Ascending aorta (tissue), 2 donors: ENCODE measurements at regions not wholly inside any gene's neighbourhood (a gene's known extent, or its start where the extent isn't known, plus 50 kb on each side); places are given as distances from the start of the nearest gene placed in this dataset.

Source experiments
- DNase-seq, 2 donors: peaks; one replicate each; pipeline ENCODE4 v3.0.0-alpha.2; 2019; ENCODE audit warnings: low spot score in 2 of 2
- H3K27ac ChIP-seq, 2 donors: fragments of 200-600 bp; sonication (generic); one replicate each; pipeline ENCODE4 v1.5.1; 2016 to 2017; ENCODE audit warnings: mild to moderate bottlenecking in 1 of 2
- H3K27me3 ChIP-seq: fragments of 200-600 bp; sonication (generic); one replicate; pipeline ENCODE4 v1.5.1; 2017
- H3K36me3 ChIP-seq, 2 donors: fragments of 200-600 bp; sonication (generic); one replicate each; pipeline ENCODE4 v1.5.1; 2016
- H3K4me1 ChIP-seq, 2 donors: fragments of 200-600 bp; sonication (generic); one replicate each; pipeline ENCODE4 v1.5.1; 2016 to 2017; ENCODE audit warnings: mild to moderate bottlenecking in 1 of 2
- H3K4me3 ChIP-seq, 2 donors: fragments of 200-600 bp; sonication (generic); one replicate each; pipeline ENCODE4 v1.5.1; 2016 to 2017; ENCODE audit warnings: mild to moderate bottlenecking in 1 of 2
- H3K9me3 ChIP-seq, 2 donors: fragments of 200-600 bp; sonication (generic); one replicate each; pipeline ENCODE4 v1.5.1; 2016
- intact Hi-C: fragments of 100-400 bp; cut with DNase I; formaldehyde crosslinking; loops from one replicate; pipeline ENCODE4 v1.15.1; 2023
- TF ChIP-seq, protein P1 (sequence below), 3 experiments: fragments of 200-600 bp in 2 of 3; fragments of 450-650 bp in 1 of 3; sonication (generic) in 2 of 3; IDR thresholded peaks; one replicate each; pipeline ENCODE4 v1.5.1; 2016 to 2019; ENCODE audit warnings: antibody characterized with exemption in 3 of 3, mild to moderate bottlenecking in 1 of 3, moderate library complexity in 1 of 3

DNA sequence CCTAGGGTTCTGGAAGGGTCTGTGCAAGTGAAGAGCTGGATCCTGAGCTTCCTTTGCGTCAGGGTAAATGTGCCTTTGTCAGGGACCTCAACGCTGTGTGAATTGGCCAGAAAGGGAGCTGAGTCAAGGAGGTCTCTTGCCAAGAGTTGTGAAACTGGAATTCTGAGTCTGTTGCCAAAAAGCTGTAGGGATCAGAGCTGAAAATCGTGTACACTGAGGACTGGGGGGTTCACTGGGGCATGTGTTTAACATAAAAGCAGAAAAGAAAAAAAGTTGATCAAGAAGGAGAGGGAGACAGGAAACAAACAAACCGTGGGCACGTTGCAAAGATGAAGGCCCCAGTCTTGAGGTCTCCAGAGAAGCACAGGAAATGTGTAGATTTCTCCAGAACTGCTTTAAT lies 1081.5 kb downstream of the VRK1 start:
- intact Hi-C loops = no loop called here
- Histone ChIP-seq H3K9me3 (no peaks in the 10 kb centered on the region), H3K4me3 (no peak overlapping the region), H3K27ac (peak overlapping the region; percentile 26 to 37), H3K27me3 (no peaks in the 10 kb centered on the region), H3K4me1 (peaks cover 2 to 10% of the 10 kb centered on the region in 2 donors), H3K36me3 (no peaks in the 10 kb centered on the region)
- peak in 1 of 2 donors; percentile 71 for DNase-seq
- TF ChIP-seq, protein P1, sequence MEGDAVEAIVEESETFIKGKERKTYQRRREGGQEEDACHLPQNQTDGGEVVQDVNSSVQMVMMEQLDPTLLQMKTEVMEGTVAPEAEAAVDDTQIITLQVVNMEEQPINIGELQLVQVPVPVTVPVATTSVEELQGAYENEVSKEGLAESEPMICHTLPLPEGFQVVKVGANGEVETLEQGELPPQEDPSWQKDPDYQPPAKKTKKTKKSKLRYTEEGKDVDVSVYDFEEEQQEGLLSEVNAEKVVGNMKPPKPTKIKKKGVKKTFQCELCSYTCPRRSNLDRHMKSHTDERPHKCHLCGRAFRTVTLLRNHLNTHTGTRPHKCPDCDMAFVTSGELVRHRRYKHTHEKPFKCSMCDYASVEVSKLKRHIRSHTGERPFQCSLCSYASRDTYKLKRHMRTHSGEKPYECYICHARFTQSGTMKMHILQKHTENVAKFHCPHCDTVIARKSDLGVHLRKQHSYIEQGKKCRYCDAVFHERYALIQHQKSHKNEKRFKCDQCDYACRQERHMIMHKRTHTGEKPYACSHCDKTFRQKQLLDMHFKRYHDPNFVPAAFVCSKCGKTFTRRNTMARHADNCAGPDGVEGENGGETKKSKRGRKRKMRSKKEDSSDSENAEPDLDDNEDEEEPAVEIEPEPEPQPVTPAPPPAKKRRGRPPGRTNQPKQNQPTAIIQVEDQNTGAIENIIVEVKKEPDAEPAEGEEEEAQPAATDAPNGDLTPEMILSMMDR (IDR thresholded peaks at IDR 0.05) = no peak

DNA sequence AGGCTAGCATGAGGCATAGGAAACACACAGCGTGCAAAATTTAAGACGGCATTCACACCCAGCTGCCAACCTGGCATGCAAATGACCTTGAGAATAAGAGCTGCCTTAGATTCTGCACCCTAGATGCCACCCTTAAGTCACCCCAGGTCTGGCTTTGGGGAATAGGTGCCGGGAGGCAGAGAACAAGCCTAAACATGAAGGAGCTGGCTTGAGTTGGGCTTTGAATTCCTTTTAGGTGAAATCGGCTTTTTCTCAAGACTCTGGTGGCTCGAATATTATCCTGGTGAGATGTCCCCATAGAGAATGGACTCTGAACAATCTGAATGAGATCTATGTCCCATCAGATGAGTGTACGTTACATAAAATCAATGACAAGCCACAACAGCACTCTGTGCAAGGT lies 1090.5 kb downstream of the VRK1 start:
- no peak for DNase-seq
- Histone ChIP-seq H3K4me3 (no peak overlapping the region), H3K36me3 (no peaks in the 10 kb centered on the region), H3K4me1 (no peaks in the 10 kb centered on the region), H3K27ac (no peak overlapping the region), H3K9me3 (no peaks in the 10 kb centered on the region), H3K27me3 (no peaks in the 10 kb centered on the region)
- intact Hi-C loops = no loop called here
- TF ChIP-seq, protein P1 (IDR thresholded peaks at IDR 0.05) = no peak

DNA sequence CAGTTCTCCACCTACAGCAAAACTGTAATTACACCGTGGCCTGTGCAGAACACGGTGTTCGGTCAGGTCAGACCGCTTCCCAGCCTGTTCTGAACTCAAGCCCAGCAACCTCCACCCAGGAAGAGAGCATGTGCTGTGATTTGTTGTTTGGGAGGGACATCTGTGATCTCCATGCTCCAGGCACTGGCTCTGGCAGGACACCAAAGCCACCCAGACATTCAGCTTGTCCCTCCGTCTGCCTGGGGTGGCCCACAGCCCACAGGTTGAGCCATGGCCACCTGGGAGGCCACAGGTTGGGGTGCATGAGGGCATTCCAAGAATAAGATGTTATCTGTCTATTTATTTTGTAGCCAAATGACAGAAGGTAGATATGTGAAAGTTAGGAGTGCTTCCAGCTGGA lies 1091.1 kb downstream of the VRK1 start:
- Histone ChIP-seq H3K27me3 (no peaks in the 10 kb centered on the region), H3K4me3 (no peak overlapping the region), H3K9me3 (no peaks in the 10 kb centered on the region), H3K36me3 (no peaks in the 10 kb centered on the region), H3K27ac (no peak overlapping the region), H3K4me1 (no peaks in the 10 kb centered on the region)
- no peak for DNase-seq
- TF ChIP-seq, protein P1 (IDR thresholded peaks at IDR 0.05) = no peak
- intact Hi-C loops = no loop called here

DNA sequence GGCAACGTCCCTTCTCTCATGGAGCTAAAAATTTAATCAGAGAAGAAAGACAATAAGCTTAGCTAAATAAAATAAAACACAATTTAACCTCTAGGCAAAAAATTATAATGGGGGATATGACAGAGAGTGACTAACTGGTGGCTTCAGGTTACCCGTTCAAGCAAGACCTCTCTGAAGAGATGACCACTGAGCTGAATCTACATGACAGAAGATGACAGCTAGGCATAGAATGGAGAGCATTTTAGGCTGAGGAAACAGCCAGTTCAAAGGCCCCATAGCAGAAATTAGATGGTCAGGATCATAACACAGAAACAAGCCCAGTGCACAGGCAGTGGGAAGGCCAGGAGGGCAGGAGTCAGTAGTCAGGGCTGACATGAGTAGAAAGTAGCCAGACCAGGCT lies 1094.3 kb downstream of the VRK1 start:
- Histone ChIP-seq H3K4me3 (no peak overlapping the region), H3K4me1 (no peaks in the 10 kb centered on the region), H3K9me3 (no peaks in the 10 kb centered on the region), H3K36me3 (no peaks in the 10 kb centered on the region), H3K27ac (no peak overlapping the region), H3K27me3 (no peaks in the 10 kb centered on the region)
- DNase-seq = no peak
- intact Hi-C loops = no loop called here
- TF ChIP-seq, protein P1 (IDR thresholded peaks at IDR 0.05) = no peak

DNA sequence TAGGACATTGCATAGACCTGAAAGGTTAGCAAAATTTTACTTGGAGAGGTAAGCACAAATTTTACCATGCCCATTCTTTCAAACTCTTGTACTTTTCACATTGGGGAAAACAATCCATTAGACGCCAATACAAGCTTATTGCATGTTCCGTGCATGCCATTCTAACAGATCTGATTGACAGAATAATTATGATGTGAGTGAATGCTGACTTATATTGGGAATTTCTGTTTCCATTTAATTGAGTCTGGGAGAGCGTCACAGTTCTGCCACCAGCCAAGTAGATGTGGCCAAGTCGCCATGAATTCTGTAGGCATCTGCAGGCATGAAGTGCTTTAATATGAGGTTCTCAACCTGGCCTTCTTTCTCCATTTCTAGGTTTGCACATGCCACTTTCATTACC lies 1097.4 kb downstream of the VRK1 start:
- H3K9me3 ChIP-seq = no peaks in the 10 kb centered on the region

More for the DNA sequence above, 1097.4 kb downstream of the VRK1 start:
- TF ChIP-seq, protein P1 (IDR thresholded peaks at IDR 0.05) = no peak
- Histone ChIP-seq H3K4me1 (no peaks in the 10 kb centered on the region), H3K27ac (no peak overlapping the region), H3K4me3 (no peak overlapping the region), H3K27me3 (no peaks in the 10 kb centered on the region), H3K36me3 (no peaks in the 10 kb centered on the region)
- no peak for DNase-seq
- intact Hi-C loops = no loop called here
